ENCODE measurements at regions not wholly inside any gene's neighbourhood (a gene's known extent, or its start where the extent isn't known, plus 50 kb on each side); places are given as distances from the start of the nearest gene placed in this dataset.

DNA sequence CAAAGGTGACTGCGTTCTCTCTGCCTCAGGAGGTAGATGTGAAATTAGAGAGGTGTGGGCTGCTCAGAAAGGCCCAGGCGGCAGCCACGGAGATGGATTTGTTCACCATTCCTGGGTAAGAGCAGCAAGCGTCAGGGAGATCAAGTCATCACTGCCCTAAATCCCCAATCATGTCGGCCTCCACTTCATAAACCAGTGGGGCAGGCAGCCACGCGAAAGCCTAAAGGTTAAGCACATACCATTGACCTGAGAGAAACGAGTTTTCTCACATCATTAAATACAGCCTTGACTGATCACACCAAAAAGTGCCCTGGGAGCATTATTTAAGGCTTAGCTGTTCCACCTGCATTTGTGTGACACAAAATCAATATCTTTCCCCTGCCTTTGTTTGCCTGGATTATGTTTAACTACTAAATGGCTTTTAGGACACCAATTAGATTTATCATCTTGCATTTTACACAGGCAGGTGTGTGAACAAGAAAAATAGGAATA is 50.7 kb upstream of the FOXB1 start:
- no peak for TF ChIP-seq CTCF (IDR thresholded peaks at IDR 0.05)
- no peak for TF ChIP-seq POLR2A (IDR thresholded peaks at IDR 0.05)

All from right lobe of liver (tissue), 4 donors.